IMR-90 (cell line): ENCODE measurements at regions not wholly inside any gene's neighbourhood (a gene's known extent, or its start where the extent isn't known, plus 50 kb on each side); places are given as distances from the start of the nearest gene placed in this dataset.

Experiments used
- ATAC-seq: fragments of 200-7000 bp; cut with Tn5 transposase; 2 replicates; pipeline ENCODE4 v1.9.1; 2020; ENCODE audit warnings: low read depth, mild to moderate bottlenecking, moderate library complexity
- BruUV-seq: library from RNA; stranded (reverse); fragments of 400-500 nt; replicated peaks from 2 replicates; lab custom pipeline; 2021; lab: Mats Ljungman, UMichigan
- CTCF ChIA-PET: fragments of 300-600 bp; formaldehyde crosslinking; extraction: SDS; loops from one replicate; lab custom pipeline; 2021; ENCODE audit warnings: antibody characterized with exemption; lab: Yijun Ruan, JAX
- POLR2A ChIA-PET: fragments of 300-600 bp; sonication (Branson Sonifier 250); formaldehyde crosslinking; loops from one replicate; lab custom pipeline; 2022; ENCODE audit warnings: antibody characterized with exemption; ENCODE audit not compliant: unreplicated experiment; lab: Charles Lee
- DNase-seq: peaks from one replicate; pipeline ENCODE4 v3.0.0; 2013
- H2AFZ ChIP-seq: replicated peaks from 2 replicates; pipeline ENCODE3; 2013; ENCODE audit warnings: low read length, mild to moderate bottlenecking; ENCODE audit not compliant: poor library complexity
- H2AK5ac ChIP-seq: 2 replicates; pipeline ENCODE4 v1.6.1; 2013; ENCODE audit warnings: low read depth, low read length, inconsistent platforms
- H2AK9ac ChIP-seq: replicated peaks from 2 replicates; pipeline ENCODE3; 2013; ENCODE audit warnings: mild to moderate bottlenecking, low read depth, low read length, moderate library complexity; ENCODE audit not compliant: poor library complexity
- H2BK120ac ChIP-seq: 2 replicates; pipeline ENCODE4 v1.6.1; 2013; ENCODE audit warnings: low read depth, low read length, inconsistent platforms
- H2BK15ac ChIP-seq: 3 replicates; pipeline ENCODE4 v1.6.1; 2013; ENCODE audit warnings: low read depth, low read length, inconsistent platforms
- H2BK20ac ChIP-seq: 2 replicates; pipeline ENCODE4 v1.6.1; 2013; ENCODE audit warnings: low read depth, mild to moderate bottlenecking, inconsistent platforms, low read length, moderate library complexity
- H2BK5ac ChIP-seq: 2 replicates; pipeline ENCODE4 v1.6.1; 2013; ENCODE audit warnings: mild to moderate bottlenecking, low read depth, low read length, inconsistent platforms; ENCODE audit not compliant: poor library complexity, severe bottlenecking
- H3K14ac ChIP-seq: replicated peaks from 2 replicates; pipeline ENCODE4 v1.6.1; 2013; ENCODE audit warnings: low read depth, low read length, inconsistent platforms
- H3K18ac ChIP-seq: 2 replicates; pipeline ENCODE4 v1.6.1; 2013; ENCODE audit warnings: low read depth, low read length, control low read depth
- H3K23ac ChIP-seq: 2 replicates; pipeline ENCODE4 v1.6.1; 2013; ENCODE audit warnings: low read depth, low read length, inconsistent platforms
- H3K27ac ChIP-seq: 2 replicates; pipeline ENCODE4 v1.5.1; 2013; ENCODE audit warnings: mild to moderate bottlenecking, control low read depth, low read length; ENCODE audit not compliant: insufficient read depth
- H3K27me3 ChIP-seq: 2 replicates; pipeline ENCODE4 v1.6.1; 2013; ENCODE audit warnings: low read length; ENCODE audit not compliant: control insufficient read depth, insufficient read depth
- H3K36me3 ChIP-seq: 2 replicates; pipeline ENCODE4 v1.6.1; 2013; ENCODE audit warnings: low read length, mixed read lengths; ENCODE audit not compliant: control insufficient read depth, insufficient read depth
- H3K4ac ChIP-seq: 2 replicates; pipeline ENCODE4 v1.6.1; 2013; ENCODE audit warnings: low read depth, low read length, inconsistent platforms
- H3K4me1 ChIP-seq: 2 replicates; pipeline ENCODE4 v1.6.1; 2013; ENCODE audit warnings: low read length, mixed read lengths; ENCODE audit not compliant: control insufficient read depth, insufficient read depth
- H3K4me2 ChIP-seq: 2 replicates; pipeline ENCODE4 v1.6.1; 2013; ENCODE audit warnings: low read depth, mild to moderate bottlenecking, control low read depth, low read length, moderate library complexity
- H3K4me3 ChIP-seq: 2 replicates; pipeline ENCODE4 v1.5.1; 2013; ENCODE audit warnings: low read depth, mild to moderate bottlenecking, control low read depth, low read length, moderate library complexity; ENCODE audit not compliant: insufficient read depth
- H3K56ac ChIP-seq: 2 replicates; pipeline ENCODE4 v1.6.1; 2013; ENCODE audit warnings: low read length, inconsistent platforms; ENCODE audit not compliant: insufficient read depth; ENCODE audit errors: extremely low read depth
- H3K79me1 ChIP-seq, 2 experiments: 2 replicates each; pipeline ENCODE4 v1.6.1; 2013; ENCODE audit warnings: low read length in 2 of 2, inconsistent platforms in 1 of 2, low read depth in 1 of 2
- H3K9ac ChIP-seq: 2 replicates; pipeline ENCODE4 v1.6.1; 2013; ENCODE audit warnings: low read depth, low read length, control low read depth
- H3K9me1 ChIP-seq: 2 replicates; pipeline ENCODE4 v1.6.1; 2013; ENCODE audit warnings: low read length, inconsistent platforms; ENCODE audit not compliant: insufficient read depth
- H3K9me3 ChIP-seq: 2 replicates; pipeline ENCODE4 v1.6.1; 2013; ENCODE audit warnings: low read length; ENCODE audit not compliant: control insufficient read depth, insufficient read depth
- H4K20me1 ChIP-seq: 2 replicates; pipeline ENCODE4 v1.6.1; 2013; ENCODE audit warnings: low read length, inconsistent platforms; ENCODE audit not compliant: insufficient read depth
- H4K5ac ChIP-seq: 2 replicates; pipeline ENCODE4 v1.6.1; 2013; ENCODE audit warnings: mild to moderate bottlenecking, low read depth, low read length, control low read depth
- H4K8ac ChIP-seq, 2 experiments: 2 replicates each; pipeline ENCODE4 v1.6.1; 2013; ENCODE audit warnings: low read depth in 2 of 2, low read length in 2 of 2, control low read depth in 1 of 2, inconsistent platforms in 1 of 2
- H4K91ac ChIP-seq: 2 replicates; pipeline ENCODE4 v1.6.1; 2013; ENCODE audit warnings: low read depth, low read length, inconsistent platforms; ENCODE audit not compliant: insufficient read depth
- BHLHE40 ChIP-seq: fragments of 150-350 bp; IDR thresholded peaks from 2 replicates; pipeline ENCODE4 v1.6.1; 2016; ENCODE audit warnings: mild to moderate bottlenecking, low read depth, low read length
- CEBPB ChIP-seq: IDR thresholded peaks from 2 replicates; pipeline ENCODE4 v1.6.1; 2012; ENCODE audit warnings: low read depth, low read length, improper control_type of control experiment
- CHD1 ChIP-seq: IDR thresholded peaks from 2 replicates; pipeline ENCODE4 v1.6.1; 2012; ENCODE audit warnings: low read depth, low read length, improper control_type of control experiment
- FOS ChIP-seq: fragments of 150-350 bp; IDR thresholded peaks from 2 replicates; pipeline ENCODE4 v1.6.1; 2016; ENCODE audit warnings: low read depth, low read length
- MAFK ChIP-seq: IDR thresholded peaks from 2 replicates; pipeline ENCODE4 v1.6.1; 2012; ENCODE audit warnings: low read depth, low read length, improper control_type of control experiment
- MXI1 ChIP-seq: IDR thresholded peaks from 2 replicates; pipeline ENCODE4 v1.6.1; 2012; ENCODE audit warnings: low read depth, mild to moderate bottlenecking, low read length, moderate library complexity, borderline replicate concordance
- NFE2L2 ChIP-seq: fragments of 150-350 bp; IDR thresholded peaks from 2 replicates; pipeline ENCODE4 v1.6.1; 2016; ENCODE audit warnings: low read depth, mild to moderate bottlenecking, low read length
- POLR2A ChIP-seq: IDR thresholded peaks from 2 replicates; pipeline ENCODE4 v1.6.1; 2012; ENCODE audit warnings: mild to moderate bottlenecking, low read depth, low read length
- RAD21 ChIP-seq: IDR thresholded peaks from 2 replicates; pipeline ENCODE4 v1.6.1; 2012; ENCODE audit warnings: low read length, improper control_type of control experiment
- SMC3 ChIP-seq: fragments of 150-350 bp; IDR thresholded peaks from 2 replicates; pipeline ENCODE4 v1.6.1; 2016; ENCODE audit warnings: low read depth, mild to moderate bottlenecking, antibody characterized with exemption, low read length, moderate library complexity
- WGBS, 2 experiments: methylation state at CpG; one replicate each; pipeline versions ENCODE4 v1.1.5 to v1.1.7; 2013; ENCODE audit warnings: missing lambda C conversion rate in 2 of 2; ENCODE audit not compliant: insufficient read length in 1 of 2; ENCODE audit errors: extremely low coverage in 2 of 2; 5-methylcytosine and 5-hydroxymethylcytosine counted together
- dilution Hi-C: fragments of 300-500 bp; cut with HindIII; formaldehyde crosslinking; loops from one replicate; pipeline ENCODE4 v1.14.3; 2018; ENCODE audit warnings: low sequenced_read_pairs; ENCODE audit not compliant: unreplicated experiment
- in situ Hi-C: fragments of 300-500 bp; cut with MboI; formaldehyde crosslinking; loops from 3 replicates; pipeline ENCODE4 v1.14.3; 2019; ENCODE audit warnings: low sequenced_read_pairs, inconsistent platforms, mixed read lengths
- intact Hi-C: fragments of 100-400 bp; cut with micrococcal nuclease; formaldehyde crosslinking; loops from 2 replicates; pipeline ENCODE4 v1.10.0; 2022
- TF ChIP-seq, protein P1 (sequence below): conservative IDR thresholded peaks from 2 replicates; pipeline ENCODE4 v1.5.1; 2012; ENCODE audit warnings: mild to moderate bottlenecking, low read depth, low read length, improper control_type of control experiment
- TF ChIP-seq, protein P2 (sequence below): fragments of 150-350 bp; IDR thresholded peaks from 2 replicates; pipeline ENCODE4 v1.6.1; 2017; ENCODE audit warnings: mild to moderate bottlenecking, antibody characterized with exemption, low read length, low read depth

DNA sequence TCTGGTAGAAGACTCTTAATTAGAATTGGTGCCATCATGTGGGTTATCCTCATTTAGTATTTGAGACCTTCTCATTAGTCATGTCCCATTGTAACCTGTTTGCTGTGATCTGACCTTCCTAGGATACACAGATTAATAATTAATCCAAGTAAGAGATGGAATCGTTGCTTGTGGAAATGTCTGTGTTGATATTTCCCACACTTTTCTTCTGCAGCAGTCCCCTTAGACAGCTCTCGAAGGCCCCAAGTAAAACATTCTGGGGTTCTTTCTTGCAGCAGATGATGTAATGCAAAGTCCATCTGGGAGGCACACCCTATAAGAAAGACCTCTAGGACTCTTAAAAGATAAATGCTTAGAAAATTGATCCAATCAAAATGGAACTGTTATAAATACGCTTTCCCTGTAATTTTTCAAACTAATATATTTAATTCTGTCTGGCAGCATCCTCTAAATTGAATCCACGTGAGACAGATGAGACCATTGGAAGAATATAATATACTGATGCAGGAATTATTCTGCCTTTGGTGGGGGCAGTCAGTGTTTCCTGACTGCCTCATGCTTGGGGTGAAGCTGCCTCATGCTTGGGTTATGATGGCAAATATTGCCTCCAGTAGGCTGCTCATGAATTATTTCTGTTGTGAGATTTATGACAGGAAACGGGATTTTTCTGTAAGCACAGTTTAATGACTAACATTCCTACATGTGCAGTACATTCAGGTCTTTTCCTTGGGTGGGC, 54.5 kb upstream of the ARMC2 start:
- Histone ChIP-seq H3K9me1 (peaks cover 3% of the 10 kb centered on the region; the same call in 1 of the 2 replicates), H3K4ac (no peak overlapping the region), H3K4me3 (no peak overlapping the region), H4K20me1 (no peaks in the 10 kb centered on the region), H3K79me1 (no peaks in the 10 kb centered on the region), H3K4me2 (no peak overlapping the region), H4K8ac (no peak overlapping the region), H3K36me3 (no peaks in the 10 kb centered on the region), H4K5ac (no peak overlapping the region), H3K9ac (no peak overlapping the region), H3K14ac (no peak overlapping the region), H3K56ac (no peak overlapping the region), H3K23ac (no peak overlapping the region), H3K27ac (no peak overlapping the region), H2BK20ac (no peak overlapping the region), H2AK5ac (no peak overlapping the region), H4K91ac (no peak overlapping the region), H3K4me1 (peaks cover 4% of the 10 kb centered on the region), H2BK5ac (no peak overlapping the region), H2AK9ac (no peak overlapping the region), H2BK15ac (no peak overlapping the region), H3K9me3 (no peaks in the 10 kb centered on the region), H2BK120ac (no peak overlapping the region), H3K27me3 (no peaks in the 10 kb centered on the region; the same call in 1 of the 2 replicates), H2AFZ (no peak overlapping the region), H3K18ac (no peak overlapping the region)
- TF ChIP-seq NFE2L2: no peak
- TF ChIP-seq MXI1: no peak
- no peak for TF ChIP-seq CHD1
- TF ChIP-seq SMC3: no peak
- TF ChIP-seq CEBPB: no peak
- TF ChIP-seq, protein P1, sequence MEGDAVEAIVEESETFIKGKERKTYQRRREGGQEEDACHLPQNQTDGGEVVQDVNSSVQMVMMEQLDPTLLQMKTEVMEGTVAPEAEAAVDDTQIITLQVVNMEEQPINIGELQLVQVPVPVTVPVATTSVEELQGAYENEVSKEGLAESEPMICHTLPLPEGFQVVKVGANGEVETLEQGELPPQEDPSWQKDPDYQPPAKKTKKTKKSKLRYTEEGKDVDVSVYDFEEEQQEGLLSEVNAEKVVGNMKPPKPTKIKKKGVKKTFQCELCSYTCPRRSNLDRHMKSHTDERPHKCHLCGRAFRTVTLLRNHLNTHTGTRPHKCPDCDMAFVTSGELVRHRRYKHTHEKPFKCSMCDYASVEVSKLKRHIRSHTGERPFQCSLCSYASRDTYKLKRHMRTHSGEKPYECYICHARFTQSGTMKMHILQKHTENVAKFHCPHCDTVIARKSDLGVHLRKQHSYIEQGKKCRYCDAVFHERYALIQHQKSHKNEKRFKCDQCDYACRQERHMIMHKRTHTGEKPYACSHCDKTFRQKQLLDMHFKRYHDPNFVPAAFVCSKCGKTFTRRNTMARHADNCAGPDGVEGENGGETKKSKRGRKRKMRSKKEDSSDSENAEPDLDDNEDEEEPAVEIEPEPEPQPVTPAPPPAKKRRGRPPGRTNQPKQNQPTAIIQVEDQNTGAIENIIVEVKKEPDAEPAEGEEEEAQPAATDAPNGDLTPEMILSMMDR: no peak
- TF ChIP-seq MAFK: no peak
- no peak for TF ChIP-seq RAD21
- TF ChIP-seq BHLHE40: no peak
- TF ChIP-seq, protein P2, sequence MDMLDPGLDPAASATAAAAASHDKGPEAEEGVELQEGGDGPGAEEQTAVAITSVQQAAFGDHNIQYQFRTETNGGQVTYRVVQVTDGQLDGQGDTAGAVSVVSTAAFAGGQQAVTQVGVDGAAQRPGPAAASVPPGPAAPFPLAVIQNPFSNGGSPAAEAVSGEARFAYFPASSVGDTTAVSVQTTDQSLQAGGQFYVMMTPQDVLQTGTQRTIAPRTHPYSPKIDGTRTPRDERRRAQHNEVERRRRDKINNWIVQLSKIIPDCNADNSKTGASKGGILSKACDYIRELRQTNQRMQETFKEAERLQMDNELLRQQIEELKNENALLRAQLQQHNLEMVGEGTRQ: no peak
- no peak for TF ChIP-seq POLR2A
- no peak for TF ChIP-seq FOS
- dilution Hi-C loops (no loop called here), in situ Hi-C loops (no loop called here), intact Hi-C loops (no loop called here)
- ATAC-seq (no peak), DNase-seq (no peak)
- POLR2A ChIA-PET: no interaction called here
- no CpG with 5 or more reads among the region's 5 CpGs for WGBS, 2 experiments
- CTCF ChIA-PET: no interaction called here
- no TSS peak for BruUV-seq
